Stimulated activated CD8-positive, alpha-beta memory T cell treated with anti-CD3 and anti-CD28 coated beads, Interleukin-7, amount 100 ng/mL, for 48 hours (primary cell): ENCODE measurements at regions not wholly inside any gene's neighbourhood (a gene's known extent, or its start where the extent isn't known, plus 50 kb on each side); places are given as distances from the start of the nearest gene placed in this dataset.

Experiments
- DNase-seq, 2 donors: peaks; one replicate each; pipeline ENCODE4 v3.0.0-alpha.2; 2020; ENCODE audit warnings: low read depth in 1 of 2; ENCODE audit errors: extremely low read depth in 1 of 2

DNA sequence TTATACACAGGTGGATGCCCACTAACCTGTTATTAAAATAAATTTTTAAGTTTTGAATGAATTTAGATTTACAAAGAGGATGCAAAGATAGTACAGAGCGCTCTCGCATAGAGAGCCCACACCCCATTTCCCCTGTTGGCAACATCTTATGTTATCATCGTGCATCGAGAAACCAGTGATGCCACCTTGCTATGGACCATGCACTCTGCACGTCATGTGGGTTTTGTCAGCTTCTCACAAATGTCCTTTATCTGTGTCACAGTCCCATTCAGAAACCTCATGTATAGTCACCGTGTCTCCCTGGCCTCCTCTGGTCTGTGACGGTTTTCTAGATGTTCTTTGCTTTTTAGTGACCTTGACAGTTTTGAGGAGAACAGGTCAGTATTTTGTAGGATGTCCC is 60.0 kb downstream of the ING1 start:
- no peak for DNase-seq

DNA sequence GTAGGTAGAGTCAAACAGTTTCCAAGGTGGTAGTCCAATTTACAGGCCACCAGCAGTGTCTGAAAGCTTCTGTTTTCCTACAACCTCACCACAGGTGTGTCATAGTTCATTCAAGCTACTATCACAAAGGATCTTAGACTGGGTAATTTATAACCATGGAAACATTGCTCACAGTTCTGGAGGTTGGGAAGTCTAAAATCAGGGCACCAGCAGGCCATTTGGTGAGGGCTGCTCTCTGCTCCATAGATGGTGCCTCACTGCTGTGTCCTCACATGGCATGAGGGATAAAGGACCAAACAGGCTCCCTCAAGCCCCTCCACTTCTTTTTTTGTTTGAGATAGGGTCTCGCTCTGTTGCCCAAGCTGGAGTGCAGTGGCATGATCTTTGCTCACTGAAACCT is 60.6 kb downstream of the ING1 start:
- no peak for DNase-seq

DNA sequence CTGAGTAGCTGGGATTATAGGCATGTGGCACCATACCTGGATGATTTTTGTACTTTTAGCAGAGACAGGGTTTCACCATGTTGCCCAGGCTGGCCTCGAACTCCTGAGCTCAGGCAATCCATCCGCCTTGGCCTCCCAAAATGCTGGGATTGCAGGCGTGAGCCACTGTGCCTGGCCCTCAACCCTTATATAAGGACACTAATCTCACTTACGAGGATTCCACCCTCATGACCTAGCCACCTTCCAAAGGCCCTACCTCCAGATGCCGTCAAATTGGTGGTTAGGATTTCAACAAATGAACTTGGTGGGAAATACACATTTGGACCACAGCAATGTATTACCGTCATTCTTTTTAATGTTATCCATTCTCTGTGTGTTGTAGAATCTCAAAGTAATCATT is 61.0 kb downstream of the ING1 start:
- DNase-seq = no peak

- no peak for DNase-seq
These were observed 62.1 kb downstream of the ING1 start for GRCh38 chr13:110775576-110775975.

DNA sequence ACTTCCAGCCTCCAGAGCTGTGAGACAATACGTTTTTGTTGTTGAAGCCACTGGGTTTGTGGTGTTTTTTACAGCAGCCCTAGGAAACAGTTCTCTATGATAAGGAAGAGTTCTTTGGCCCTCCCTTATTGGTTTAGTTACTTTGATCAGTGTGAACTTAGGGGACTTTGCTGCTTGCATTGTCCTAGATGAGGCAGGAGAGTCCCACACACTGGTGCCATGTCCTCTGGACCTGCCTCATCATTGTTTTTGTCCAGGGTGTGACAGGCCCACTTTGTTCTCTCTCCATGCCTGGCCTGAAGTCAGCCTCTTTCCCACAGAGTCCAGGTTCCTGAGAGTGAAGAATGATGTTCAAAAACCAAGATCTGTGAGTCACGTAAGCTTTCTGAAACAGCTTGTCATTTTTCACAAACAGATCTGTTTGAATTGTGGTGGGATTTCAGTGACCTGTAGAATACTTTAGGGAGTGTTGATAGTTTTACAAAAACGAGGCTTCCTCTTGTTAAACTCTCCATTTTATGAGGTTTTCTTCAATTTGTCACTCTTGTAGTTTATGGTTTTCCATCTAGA is 63.8 kb downstream of the ING1 start:
- no peak for DNase-seq

GRCh38 chr13:110779022-110779421 is 65.5 kb downstream of the ING1 start:
- no peak for DNase-seq

DNA sequence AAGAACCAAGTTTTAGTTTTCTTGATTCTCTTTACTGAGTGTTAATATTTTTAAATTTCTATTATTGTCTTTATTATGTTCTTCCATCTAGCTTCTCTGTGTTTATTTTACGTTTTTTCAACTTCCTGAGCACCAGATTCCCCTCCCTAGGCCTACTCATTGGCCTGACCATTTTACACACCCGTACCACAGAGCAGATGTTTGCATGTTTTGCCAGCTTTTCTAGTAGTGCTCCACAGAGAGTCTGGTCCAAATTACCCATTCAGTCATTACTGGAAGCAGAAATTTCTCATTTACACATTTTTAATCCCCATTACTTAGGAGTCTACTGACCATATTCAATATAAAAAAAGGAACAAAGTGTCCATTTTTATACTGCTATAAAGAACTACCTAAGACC is 66.9 kb downstream of the ING1 start:
- no peak for DNase-seq

DNA sequence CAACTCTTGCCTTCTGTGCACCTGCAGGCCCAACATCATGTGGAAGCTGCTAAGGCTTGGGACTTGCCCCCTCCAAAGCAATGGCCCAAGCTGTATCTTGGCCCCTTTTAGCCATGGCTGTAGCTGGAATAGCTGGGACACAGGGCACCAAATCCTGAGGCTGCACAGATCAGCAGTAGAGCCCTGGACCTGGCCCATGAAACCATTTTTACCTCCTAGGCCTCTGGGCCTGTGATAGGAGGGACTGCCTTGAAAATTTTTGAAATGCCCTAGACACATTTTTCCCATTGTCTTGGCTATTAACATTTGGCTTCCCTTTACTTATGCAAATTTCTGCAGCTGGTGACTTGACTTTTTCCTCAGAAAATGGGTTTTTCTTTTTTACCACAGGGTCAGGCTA is 68.7 kb downstream of the ING1 start:
- no peak for DNase-seq

GRCh38 chr13:110784704-110785103 is 71.2 kb downstream of the ING1 start:
- no peak for DNase-seq

GRCh38 chr13:110788778-110789177 is 75.3 kb downstream of the ING1 start:
- DNase-seq = no peak

DNA sequence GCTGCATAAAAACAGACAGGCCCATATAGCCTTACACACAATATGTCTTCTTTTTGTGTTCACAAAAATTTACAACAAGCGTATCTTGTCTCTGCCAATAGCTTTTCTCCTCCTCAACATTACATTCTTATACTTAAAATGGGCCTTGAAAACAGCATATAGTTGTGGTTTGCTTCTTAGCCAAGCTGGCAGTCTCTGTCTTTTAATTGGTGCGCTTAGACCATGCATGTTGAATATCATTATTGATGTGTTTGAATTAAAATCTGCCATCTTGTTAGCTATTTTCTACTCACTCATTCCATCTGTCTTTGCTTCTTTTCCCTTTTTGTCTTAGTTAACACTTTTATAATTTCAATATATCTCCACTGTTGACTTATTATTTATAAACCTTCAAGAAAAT is 76.4 kb downstream of the ING1 start:
- no peak for DNase-seq

- DNase-seq = no peak
These were observed 76.9 kb downstream of the ING1 start for GRCh38 chr13:110790371-110790770.

DNA sequence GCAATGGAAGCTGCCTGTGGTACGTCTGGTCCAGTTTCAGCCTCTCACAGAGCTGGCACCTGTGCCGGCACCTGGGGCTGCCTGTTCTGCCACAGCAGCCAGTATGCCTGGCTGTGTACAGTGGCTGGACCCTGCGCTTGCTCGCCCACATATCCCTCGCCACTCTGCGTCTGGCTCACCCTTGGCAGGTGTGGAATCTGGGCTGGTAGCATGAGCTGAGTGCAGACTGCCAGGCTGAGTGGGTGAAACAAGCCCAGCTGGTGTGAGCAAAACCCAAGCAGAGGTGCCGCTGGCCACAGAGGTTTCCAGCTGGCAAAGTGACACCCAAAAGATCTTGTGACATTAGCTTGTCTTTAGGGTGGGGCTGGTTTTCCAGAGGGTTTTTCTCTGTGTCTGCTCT is 80.7 kb downstream of the ING1 start:
- no peak for DNase-seq

DNA sequence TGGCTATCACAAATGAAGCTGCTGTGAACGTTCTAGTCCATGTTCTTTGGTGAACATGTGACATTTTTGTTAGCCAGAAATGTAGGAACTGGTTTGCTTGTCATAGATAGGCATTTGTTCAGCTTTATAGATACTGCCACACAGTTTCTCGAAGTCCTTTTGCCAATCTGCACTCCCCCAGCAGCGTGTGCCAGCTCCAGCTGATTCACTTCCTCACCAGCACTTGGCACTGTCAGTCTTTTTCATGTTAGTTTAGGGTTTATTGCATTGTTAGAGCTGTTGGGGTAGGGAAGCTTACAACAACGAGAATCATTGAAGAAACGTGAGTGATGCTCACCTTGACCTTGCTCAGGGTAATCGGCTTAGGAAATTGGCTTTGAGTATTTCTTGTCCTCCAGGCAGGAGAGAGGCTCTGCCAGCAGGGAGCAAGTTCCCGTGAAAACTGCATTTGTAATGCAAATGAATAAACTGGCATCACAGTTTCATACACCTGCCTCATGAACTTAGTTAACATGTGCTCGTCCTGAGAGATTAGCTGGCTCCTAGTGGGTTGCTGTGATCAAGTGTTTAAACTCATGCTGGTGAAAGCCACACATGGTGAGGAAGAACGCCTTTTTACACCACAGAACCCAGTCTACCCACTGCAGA is 83.9 kb downstream of the ING1 start:
- DNase-seq = no peak

- no peak for DNase-seq
These were observed 84.8 kb downstream of the ING1 start for GRCh38 chr13:110798081-110798994.

- DNase-seq = no peak
These were observed 86.0 kb downstream of the ING1 start for GRCh38 chr13:110799246-110800236.

- no peak for DNase-seq
These were observed 87.5 kb downstream of the ING1 start for GRCh38 chr13:110801044-110801443.

DNA sequence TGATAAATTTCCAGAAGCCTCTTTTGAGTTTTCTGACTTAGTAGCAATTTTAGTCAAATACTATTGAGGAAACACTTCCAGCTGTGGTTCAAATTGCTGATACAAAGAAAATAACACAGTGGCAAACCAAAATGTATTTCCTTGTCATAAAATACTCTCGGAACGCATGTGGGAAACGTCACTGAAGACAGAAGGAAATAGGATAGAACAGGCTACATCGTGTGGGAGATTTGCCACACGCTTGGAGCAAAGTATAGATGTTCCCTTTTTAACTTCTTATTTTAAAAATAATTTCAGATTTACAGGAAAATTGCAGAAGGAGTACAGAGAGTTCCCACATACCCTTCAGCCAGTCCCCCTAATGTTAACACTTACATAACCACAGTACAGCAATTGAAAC is 88.8 kb downstream of the ING1 start:
- no peak for DNase-seq

- DNase-seq = no peak
These were observed 93.1 kb downstream of the ING1 start for GRCh38 chr13:110806636-110807035.

GRCh38 chr13:110807546-110807945 is 94.0 kb downstream of the ING1 start:
- DNase-seq = no peak

- DNase-seq = no peak
These were observed 94.6 kb downstream of the ING1 start for GRCh38 chr13:110808138-110808537.
